HG03159 (cell line): ENCODE measurements at regions not wholly inside any gene's neighbourhood (a gene's known extent, or its start where the extent isn't known, plus 50 kb on each side); places are given as distances from the start of the nearest gene placed in this dataset.
"Not testable (repeated sequence)": the region's sequence is repeated elsewhere in the genome, so short reads cannot be mapped to it uniquely, and the experiment has no call there.

Experiments
- ATAC-seq: cut with Tn5 transposase; IDR thresholded peaks from one replicate; pipeline ENCODE4 v1.9.1; 2021; ENCODE audit warnings: mild to moderate bottlenecking, moderate library complexity; ENCODE audit not compliant: unreplicated experiment

DNA sequence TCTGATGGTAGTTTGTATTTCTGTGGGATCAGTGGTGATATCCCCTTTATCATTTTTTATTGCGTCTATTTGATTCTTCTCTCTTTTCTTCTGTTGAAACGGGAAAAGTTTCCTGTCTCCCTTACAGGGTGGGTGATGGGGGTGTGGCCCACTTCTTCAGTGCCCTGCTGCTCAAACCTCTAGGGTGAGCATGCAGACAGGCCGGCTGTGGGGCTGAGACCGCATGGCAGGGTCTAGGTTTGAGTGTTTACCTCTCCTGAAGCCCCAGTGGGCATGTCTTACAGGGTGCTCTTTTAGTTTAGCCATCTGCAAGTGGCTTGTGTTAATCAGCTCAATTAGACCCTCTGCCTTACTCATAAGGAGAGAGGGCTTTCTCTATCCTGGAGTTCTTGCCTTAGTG, 450.0 kb upstream of the EPHA3 start:
- ATAC-seq = no peak

DNA sequence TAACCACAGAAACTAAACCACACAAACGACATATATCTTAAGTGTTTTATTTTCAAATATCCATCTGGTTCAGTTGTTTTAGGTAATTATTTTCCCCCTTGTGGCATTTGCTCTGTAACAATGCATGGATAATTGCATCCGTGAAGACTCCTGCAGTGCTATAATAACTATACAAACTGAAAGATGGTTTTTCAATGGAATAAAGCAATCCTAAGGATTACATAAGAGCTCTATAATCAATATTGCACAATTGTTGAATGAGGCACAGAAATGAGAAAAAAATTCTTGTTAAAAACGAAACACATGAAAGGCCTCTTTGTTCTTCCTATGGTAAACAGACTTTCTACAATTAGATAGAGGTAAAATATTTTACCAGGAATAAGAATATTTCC, 446.0 kb upstream of the EPHA3 start:
- ATAC-seq = no peak

DNA sequence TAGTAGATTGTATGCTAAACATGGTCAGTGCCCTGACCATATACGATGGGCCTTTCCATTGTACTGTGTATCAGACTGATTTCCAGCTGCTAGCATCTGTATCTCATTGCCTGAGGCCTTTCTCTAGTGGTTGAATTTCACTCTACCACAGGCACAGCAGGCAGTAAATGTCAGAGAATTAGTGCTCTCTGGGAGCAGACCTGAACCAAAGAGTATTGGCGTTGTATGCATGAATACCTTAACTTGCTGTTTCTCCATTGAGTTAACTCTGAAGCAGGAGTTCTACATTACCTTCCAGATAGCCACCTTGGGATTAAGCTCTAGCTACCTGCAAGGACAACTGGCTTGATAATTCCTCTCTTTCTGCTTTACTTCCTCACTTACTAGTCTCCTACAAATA, 439.2 kb upstream of the EPHA3 start:
- no peak for ATAC-seq

DNA sequence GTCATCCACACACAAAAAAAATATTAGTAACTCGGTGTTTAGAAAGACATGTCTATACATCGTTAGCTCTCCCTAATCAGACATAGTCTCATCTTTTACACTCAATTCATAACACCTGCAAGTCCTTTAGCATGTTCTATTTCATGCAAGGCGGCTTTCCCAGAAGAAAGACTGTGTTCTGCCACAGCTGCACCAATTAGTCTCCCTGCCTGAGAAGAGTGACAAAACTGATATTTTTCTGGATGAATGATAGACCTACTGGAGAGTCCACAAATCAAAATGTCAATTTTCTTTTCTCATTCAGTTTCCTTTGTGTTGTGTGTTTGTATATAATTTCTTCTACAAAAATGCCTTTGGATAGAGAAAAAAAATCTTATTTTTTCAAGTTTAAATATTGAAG, 435.8 kb upstream of the EPHA3 start:
- ATAC-seq = no peak

DNA sequence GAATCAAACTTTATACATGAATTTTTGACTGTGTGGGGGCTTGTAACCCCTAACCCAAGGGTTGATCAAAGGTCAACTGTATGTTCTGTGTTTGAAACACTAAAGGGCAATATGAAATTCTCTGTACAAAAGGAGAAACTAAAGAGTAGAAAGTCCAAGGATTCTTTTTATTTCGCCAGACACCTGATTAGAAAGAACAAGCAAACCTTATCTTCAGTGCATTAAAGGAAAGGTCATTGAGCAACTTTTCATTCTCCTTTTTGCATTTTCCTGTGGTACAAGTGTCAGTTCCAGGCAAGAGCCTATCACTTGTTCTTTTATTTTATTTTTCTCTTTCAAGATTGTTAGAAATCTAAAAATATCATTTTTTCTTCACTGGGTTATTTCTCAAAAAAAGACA, 430.1 kb upstream of the EPHA3 start:
- no peak for ATAC-seq

DNA sequence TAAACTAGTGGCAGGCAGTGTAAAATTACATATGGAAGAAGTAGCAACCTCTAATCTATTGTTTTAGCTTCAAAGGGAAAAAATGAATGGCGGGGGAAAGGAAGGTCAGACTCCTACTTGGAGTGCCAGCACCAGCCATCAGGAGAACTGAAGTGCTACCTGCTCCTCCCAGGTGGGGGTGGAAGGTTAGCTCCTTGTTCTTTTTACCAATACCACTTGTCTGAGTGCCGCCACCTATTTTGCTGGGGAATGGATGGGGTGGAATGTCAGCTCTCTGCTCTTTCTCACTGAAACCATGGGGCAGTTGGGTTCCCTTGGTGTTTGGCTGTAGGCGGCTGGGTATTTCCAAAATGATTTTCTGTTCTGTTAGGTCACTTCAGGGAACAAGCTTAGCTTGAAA, 428.7 kb upstream of the EPHA3 start:
- ATAC-seq = no peak

DNA sequence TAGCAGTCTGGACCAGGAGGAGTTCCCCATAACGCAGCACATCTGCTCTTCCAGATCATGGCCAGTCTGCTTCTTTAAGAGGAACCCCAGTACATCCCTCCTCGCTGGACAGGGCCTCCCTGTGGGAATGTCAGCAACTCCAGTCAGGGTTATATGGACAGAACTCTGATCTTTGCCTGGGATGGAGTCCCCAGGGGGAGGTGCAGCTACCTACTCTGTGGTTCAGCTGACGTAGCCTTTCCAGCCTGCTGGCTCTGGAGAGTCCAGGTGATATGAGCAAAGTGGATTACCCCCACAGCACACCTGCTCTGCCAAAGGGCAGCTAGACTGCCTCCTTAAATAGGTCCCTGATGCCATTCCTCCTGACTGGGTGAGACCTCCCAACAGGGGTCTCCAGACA, 417.1 kb upstream of the EPHA3 start:
- no peak for ATAC-seq

DNA sequence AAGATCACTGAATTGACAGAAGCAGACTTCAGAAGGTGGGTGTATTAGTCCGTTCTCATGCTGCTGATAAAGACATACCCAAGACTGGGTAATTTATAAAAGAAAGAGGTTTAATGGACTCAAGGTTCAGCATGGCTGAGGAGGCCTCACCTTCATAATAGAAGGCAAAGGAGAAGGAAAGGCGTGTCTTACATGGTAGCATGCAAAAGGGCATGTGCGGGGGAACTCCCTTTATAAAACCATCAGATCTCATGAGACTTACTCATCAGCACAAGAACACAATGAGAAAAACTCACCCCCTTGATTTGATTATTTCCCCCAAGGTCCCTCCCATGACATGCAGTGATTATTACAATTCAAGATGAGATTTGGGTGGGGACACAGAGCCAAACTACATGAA, 416.3 kb upstream of the EPHA3 start:
- no peak for ATAC-seq

DNA sequence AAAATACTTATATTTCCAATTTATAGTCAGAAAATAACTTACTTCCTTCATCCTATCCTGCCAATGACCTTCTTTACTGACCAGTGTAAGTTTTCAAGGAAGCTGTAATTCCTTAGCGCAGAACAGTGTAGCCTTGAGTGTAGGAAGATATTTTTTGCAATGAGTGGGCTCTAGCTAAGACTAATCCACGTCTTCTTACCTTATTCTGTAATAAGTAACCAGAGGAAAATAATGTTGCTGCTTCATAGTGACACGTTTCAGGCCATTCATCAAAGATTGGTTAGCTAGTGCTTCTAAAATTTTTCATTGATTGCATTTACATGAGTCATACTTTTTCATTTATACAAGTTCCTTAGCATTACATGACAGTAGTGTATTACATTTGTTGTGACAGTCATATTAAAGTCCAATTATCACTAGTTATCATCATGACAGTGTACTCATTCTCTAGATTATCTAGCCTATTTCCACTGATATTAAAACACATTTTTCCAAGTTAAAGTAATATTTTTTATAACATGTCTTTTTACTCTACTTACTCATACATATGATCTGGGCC, 403.8 kb upstream of the EPHA3 start:
- ATAC-seq = no peak

DNA sequence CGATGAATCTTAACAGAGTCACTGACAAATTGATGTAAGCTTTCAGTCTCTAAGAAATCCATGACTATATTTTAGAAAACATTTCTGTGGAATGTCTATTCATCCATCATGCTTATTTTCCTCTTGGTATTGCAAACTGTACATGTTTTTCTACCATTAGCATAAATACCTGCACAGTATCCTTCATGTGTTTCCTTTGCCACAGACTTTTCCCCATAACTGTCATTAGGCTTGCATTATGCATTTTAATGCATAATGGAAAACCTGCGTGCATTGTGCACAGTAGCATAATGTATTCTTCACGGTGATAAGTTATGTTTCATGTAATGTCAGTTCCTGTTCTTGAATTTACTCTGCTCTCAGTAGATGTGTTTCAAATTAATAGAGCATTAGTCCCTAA, 403.1 kb upstream of the EPHA3 start:
- ATAC-seq = no peak

DNA sequence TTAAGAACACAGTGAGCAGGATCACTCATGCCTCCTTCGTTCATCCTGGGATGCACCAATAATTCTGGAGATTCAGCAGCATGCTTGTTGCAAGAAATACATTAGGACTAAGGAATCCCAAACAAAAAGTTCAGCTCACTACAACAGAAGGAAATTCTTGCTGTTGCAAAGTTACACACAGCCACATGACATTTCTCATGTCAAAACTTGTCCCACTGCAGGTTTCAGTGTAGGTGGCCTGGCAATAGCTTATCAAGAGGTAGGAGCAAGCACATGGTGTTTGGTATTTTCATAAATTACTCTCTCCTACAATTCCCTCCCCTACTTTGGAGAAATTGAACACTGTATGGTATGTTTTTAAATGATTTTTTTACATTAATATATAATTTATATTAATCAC, 399.6 kb upstream of the EPHA3 start:
- no peak for ATAC-seq

DNA sequence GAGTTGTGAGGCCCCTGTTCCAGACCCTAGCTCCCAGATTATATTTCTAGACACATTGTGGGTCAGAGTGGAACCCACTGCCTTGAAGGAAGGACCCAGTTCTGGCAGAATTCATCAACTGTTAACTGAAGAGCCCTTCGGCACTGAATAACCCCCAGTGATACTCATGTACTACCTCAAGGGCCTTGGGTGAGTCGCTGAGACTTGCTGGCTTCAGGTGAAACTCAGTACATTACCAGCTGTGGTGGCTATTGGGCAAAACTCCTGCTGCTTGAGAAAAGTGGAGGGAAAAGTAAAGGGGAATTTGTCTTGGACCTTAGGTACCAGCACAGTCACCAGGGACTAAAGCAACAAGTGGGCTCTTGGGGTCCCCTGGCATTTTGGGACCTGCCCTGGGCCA, 394.9 kb upstream of the EPHA3 start:
- no peak for ATAC-seq

DNA sequence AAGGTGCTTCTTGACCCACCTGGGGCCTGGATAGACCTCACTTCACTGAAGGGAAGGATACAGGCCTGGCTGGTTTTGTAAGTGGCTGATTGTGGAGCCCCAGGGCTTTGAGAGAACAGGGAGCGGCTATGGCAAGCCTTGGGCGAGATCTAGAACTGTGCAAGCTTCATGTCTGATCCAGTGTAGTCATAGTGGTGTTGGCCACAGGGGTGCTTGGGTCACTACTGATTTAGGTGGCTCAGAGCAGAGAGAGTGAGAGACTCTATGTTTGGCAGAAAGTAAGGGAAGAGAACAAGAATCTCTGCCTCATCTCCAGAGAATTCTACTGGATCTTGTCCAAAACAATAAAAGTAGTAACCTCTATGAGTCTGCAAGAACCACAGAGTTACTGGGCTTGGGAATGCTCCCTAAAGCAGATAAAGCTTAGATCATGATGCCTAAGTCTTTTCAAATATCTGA, 394.2 kb upstream of the EPHA3 start:
- ATAC-seq = no peak

DNA sequence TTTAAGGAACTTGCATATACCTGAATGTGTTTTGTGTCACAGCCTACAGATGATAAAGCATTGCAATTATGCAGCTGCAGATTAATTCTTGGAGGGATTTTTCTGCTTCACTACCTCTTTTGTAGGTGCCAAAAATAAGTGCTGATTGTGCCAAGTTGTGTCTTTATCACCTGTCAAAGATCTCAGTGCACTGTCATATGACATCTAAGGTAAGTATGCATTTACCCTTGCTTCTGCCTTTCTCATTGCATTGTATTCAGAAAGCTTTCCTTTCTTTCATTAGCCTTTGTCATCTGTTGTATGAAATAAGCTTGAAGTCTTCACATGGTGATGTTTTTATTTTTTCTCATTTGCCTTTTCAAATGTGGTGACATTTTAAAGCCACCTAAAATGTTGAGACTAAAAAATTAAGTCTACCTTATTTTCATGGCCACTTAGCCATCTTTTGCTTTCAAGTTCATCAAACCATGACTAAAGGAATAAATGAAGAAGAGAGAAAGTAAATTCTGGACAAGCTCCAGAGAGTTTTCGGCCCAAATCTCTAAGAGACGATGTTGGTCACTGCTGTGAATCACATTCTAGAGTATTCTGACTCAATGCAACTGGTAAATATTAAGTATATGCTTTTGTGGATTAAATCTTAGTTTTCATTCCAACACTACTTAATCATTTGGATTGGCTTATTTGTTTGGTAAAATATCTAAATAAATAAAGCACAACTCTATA, 381.8 kb upstream of the EPHA3 start:
- ATAC-seq = no peak

DNA sequence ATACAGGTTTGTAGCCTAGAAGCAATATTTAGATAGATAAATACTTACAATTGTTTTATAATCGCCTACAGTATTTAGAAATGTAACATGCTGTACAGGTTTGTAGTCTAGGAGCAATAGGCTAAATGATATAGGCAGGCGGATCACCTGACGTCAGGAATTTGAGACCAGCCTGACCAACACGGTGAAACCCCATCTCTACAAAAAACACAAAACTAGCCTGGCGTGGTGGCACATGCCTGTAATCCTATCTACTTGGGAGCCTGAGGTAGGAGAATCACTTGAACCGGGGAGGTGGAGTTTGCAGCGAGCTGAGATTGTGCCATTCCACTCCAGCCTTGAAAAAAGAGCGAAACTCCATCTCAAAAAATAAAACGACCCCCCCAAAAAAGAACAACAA, 375.2 kb upstream of the EPHA3 start:
- no peak for ATAC-seq

DNA sequence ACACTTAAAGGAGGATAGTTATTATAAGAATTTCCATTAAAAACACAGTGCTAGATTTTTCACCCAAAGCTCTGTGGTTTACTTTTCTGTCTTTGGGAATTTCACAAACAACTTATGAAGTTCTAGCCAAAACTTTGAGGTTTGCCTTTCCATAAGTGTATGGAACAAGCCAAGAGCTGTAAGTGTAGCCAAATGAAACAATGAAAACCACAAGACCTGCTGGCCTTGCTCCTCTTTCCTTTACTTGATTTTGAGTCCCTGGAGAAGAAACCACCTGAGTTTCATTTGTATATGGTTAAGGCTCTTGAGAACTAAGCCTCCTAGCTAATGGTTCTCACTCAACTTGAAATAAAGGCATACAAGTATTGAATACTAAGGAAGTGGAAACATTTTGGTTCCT, 365.3 kb upstream of the EPHA3 start:
- ATAC-seq = no peak

DNA sequence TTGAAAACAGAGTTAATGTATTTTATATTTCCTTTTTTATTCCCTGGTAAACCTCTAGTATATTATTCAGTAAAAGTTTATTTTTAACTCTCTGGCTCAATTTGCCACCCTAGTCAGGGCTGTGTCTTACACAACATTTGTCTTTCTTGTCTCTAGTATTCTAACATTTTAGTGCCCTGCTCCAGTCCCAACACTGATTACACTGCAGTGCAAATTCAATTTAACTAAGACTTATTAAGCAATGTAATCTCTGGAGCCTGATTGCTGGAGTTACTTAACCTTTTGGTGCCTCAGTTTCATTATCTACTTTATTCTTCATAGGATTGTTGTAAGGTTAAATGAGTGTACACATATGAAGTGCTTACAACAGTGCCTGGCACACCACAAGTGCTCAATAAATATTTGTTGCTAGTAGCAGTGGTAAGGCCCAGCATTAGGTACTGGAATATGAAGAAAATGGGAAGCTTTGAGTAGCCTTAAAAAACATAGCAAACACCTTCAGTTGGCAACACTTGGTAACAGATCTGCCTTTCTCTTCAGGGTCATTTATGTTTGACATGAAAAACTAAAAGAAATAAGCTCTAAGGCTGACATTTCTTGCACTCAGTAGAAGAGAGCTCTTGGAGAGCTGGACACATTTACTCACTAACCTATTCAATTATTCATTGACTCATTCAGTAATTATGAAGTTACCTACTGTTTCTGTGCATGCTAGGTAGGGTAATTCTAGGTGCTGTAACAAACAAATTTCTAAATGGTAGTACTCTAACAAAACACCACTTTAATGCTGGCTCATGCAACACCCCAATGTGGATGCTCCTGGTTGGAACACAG, 364.5 kb upstream of the EPHA3 start:
- ATAC-seq = no peak

DNA sequence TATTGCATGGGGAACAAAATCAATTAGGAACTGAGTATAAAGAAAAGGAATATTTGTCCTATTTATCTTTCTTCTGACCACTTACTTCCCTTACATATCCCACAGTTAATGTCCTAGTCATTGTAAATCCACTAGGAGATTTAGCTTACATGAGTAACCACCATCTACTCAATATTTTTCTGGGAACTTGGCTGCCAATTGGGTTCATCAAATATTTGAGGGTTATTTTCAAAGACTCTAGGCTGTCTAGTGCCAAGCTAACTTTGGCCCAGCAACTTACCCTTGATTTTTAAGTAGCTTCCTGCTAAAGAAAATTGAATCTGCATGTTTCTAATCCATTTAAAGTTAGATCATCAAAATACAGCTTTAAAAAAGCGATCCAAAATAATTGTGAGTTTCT, 362.5 kb upstream of the EPHA3 start:
- no peak for ATAC-seq

DNA sequence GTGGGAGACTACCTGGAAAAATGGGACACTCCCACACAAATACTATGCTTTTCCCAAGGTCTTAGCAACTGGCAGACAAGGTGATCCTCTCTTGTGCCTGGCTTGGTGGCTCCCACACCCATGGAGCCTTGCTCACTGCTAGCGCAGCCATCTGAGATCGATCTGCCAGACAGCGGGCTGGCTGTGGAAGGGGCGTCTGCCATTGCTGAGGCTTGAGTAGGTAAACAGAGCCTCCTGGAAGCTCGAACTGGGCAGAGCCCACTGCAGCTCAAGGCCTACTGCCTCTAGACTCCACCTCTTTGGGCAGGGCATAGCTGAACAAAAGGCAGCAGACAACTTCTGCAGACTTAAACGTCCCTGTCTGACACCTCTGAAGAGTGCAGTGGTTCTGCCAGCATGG, 360.3 kb upstream of the EPHA3 start:
- not testable (repeated sequence) for ATAC-seq

DNA sequence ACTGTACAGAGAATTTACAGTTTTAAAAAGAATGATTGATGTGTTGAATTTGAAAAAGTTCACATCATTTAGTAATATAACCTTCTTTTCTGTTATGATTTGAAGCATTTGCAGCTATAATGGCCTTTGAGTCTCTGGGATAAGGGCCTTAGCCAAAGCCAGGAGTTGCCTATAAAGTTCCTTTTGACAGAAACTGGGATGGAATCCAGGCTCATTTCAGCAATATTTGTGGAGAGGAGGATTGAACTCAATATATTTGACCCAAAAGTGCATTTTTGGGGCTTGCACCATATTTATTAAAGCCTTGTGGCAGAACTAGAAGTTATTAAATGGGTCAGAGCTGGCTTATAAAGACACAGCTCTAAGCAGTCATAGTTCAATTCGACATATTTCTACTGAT, 348.7 kb upstream of the EPHA3 start:
- no peak for ATAC-seq

DNA sequence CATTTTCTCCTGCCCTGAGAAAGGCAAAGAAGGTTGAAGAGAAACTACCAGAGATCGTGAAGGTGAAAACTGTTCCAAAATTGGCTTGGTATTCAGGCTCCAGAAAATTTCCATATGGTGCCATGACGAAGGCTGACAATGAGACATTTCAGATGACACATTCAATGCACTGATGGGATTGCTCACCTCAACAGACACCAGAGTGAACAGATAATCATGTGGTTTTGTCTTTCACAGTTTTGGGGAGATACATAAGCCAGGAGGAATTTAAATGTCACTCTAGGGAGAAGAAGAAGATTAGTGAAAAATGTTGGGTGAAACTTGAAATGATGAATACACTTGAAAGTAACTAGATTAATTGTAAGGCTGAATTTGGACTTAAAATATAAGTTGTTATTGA, 339.7 kb upstream of the EPHA3 start:
- no peak for ATAC-seq

DNA sequence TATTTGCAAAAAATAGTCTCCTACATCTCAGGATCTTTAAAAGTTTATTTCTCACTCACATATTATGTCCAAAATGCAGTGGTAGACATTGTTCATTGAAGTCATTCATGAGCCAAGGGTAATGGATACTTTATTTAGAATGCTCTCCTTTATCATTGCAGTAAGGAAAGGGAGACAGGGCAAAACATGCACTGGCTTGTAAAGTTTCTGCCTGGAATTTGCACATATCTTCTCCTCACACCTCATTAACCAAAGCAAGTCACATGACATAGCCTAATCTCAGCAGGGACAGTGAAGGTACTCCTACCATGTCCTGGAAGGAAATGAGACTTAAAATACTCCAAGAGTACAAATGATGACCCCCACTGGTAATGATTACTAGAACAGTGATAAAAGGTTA, 333.7 kb upstream of the EPHA3 start:
- ATAC-seq = no peak
